H1 (cell line): ENCODE measurements at regions not wholly inside any gene's neighbourhood (a gene's known extent, or its start where the extent isn't known, plus 50 kb on each side); places are given as distances from the start of the nearest gene placed in this dataset.

Experiments used
- CTCF ChIA-PET: fragments of 300-600 bp; sonication (Branson Sonifier 250); formaldehyde crosslinking; loops from one replicate; lab custom pipeline; 2021; ENCODE audit not compliant: partially characterized antibody; lab: Charles Lee
- POLR2A ChIA-PET: fragments of 300-600 bp; sonication (Branson Sonifier 250); formaldehyde crosslinking; loops from one replicate; lab custom pipeline; 2021; ENCODE audit warnings: inconsistent platforms; ENCODE audit not compliant: partially characterized antibody; lab: Charles Lee
- DNase-seq, 2 experiments: peaks; one replicate each; pipeline versions ENCODE4 v3.0.0 to v3.0.0-alpha.2; 2010 to 2022; ENCODE audit warnings: low spot score in 2 of 2, low read depth in 1 of 2, mixed read lengths in 1 of 2
- FAIRE-seq: peaks from 2 replicates; lab custom pipeline; 2011; peaks lifted over from hg19 to GRCh38; lab: Jason Lieb, UNC
- H2AFZ ChIP-seq: 2 replicates; pipeline ENCODE4 v1.8.1; 2012; ENCODE audit warnings: low read length, inconsistent platforms
- H2AK5ac ChIP-seq: 2 replicates; pipeline ENCODE4 v1.6.1; 2013; ENCODE audit warnings: low read depth, low read length
- H2BK120ac ChIP-seq: replicated peaks from 2 replicates; pipeline ENCODE3; 2013; ENCODE audit warnings: low read depth, low read length, inconsistent platforms
- H2BK12ac ChIP-seq: 2 replicates; pipeline ENCODE4 v1.6.1; 2013; ENCODE audit warnings: low read depth, low read length
- H2BK15ac ChIP-seq: 2 replicates; pipeline ENCODE4 v1.6.1; 2013; ENCODE audit warnings: low read length
- H2BK20ac ChIP-seq: 2 replicates; pipeline ENCODE4 v1.6.1; 2013; ENCODE audit warnings: low read length
- H2BK5ac ChIP-seq: 2 replicates; pipeline ENCODE4 v1.6.1; 2013; ENCODE audit warnings: low read depth, low read length
- H3K14ac ChIP-seq: 2 replicates; pipeline ENCODE4 v1.6.1; 2013; ENCODE audit warnings: inconsistent platforms; ENCODE audit not compliant: insufficient read length
- H3K18ac ChIP-seq: 2 replicates; pipeline ENCODE4 v1.6.1; 2013; ENCODE audit warnings: low read length; ENCODE audit errors: extremely low read depth
- H3K23ac ChIP-seq: 2 replicates; pipeline ENCODE4 v1.6.1; 2013; ENCODE audit warnings: inconsistent platforms; ENCODE audit not compliant: insufficient read length
- H3K23me2 ChIP-seq: 2 replicates; pipeline ENCODE4 v1.6.1; 2013; ENCODE audit warnings: low read depth, low read length
- H3K27ac ChIP-seq: 2 replicates; pipeline ENCODE4 v1.6.1; 2011; ENCODE audit warnings: low read depth, low read length, inconsistent platforms
- H3K27me3 ChIP-seq, 4 experiments: replicated peaks in 1 of 4; 1 replicate in 1 of 4; 2 replicates in 3 of 4; pipeline versions ENCODE4 v1.6.1 to v1.8.1; 2011 to 2013; ENCODE audit warnings: low read length in 3 of 4, mild to moderate bottlenecking in 3 of 4, inconsistent platforms in 2 of 4, mixed read lengths in 2 of 4, moderate library complexity in 1 of 4; ENCODE audit not compliant: control insufficient read depth in 3 of 4, insufficient read depth in 3 of 4; ENCODE audit errors: extremely low read depth in 1 of 4
- H3K36me3 ChIP-seq, 4 experiments: 2 replicates each; pipeline versions ENCODE4 v1.6.1 to v1.8.1; 2011 to 2013; ENCODE audit warnings: mild to moderate bottlenecking in 4 of 4, low read length in 3 of 4, moderate library complexity in 2 of 4, control low read depth in 1 of 4, inconsistent platforms in 1 of 4; ENCODE audit not compliant: insufficient read depth in 4 of 4, control insufficient read depth in 2 of 4
- H3K4ac ChIP-seq: replicated peaks from 2 replicates; pipeline ENCODE3; 2013; ENCODE audit warnings: low read length, low read depth, mixed read lengths, inconsistent platforms; ENCODE audit not compliant: insufficient read length
- H3K4me1 ChIP-seq, 4 experiments: replicated peaks in 1 of 4; 1 replicate in 1 of 4; 2 replicates in 3 of 4; pipeline versions ENCODE4 v1.6.1 to v1.8.1; 2011 to 2013; ENCODE audit warnings: low read length in 3 of 4, inconsistent platforms in 2 of 4, mixed read lengths in 1 of 4; ENCODE audit not compliant: insufficient read depth in 4 of 4, control insufficient read depth in 3 of 4
- H3K4me2 ChIP-seq, 2 experiments: 2 replicates each; pipeline versions ENCODE4 v1.6.1 to v1.8.1; 2011 to 2013; ENCODE audit warnings: low read depth in 2 of 2, low read length in 2 of 2, control low read depth in 1 of 2, inconsistent platforms in 1 of 2, mild to moderate bottlenecking in 1 of 2; ENCODE audit not compliant: insufficient read depth in 1 of 2
- H3K4me3 ChIP-seq, 4 experiments: fragments of 200-600, 300-600 bp in 1 of 4; sonication (generic), shearing (Covaris generic), sonication (Bioruptor Twin) in 1 of 4; 2 replicates each; pipeline versions ENCODE4 v1.5.1 to v1.8.1; 2011 to 2016; ENCODE audit warnings: low read length in 4 of 4, low read depth in 3 of 4, control low read depth in 2 of 4, inconsistent platforms in 2 of 4, mild to moderate bottlenecking in 2 of 4, mixed read lengths in 1 of 4, moderate library complexity in 1 of 4; ENCODE audit not compliant: insufficient read depth in 2 of 4; ENCODE audit errors: extremely low read depth in 1 of 4
- H3K56ac ChIP-seq: replicated peaks from 2 replicates; pipeline ENCODE3; 2013; ENCODE audit warnings: low read depth, mild to moderate bottlenecking, mixed read lengths, low read length, inconsistent platforms; ENCODE audit not compliant: insufficient read length
- H3K79me1 ChIP-seq: 2 replicates; pipeline ENCODE4 v1.6.1; 2013; ENCODE audit warnings: low read depth, low read length, control low read depth
- H3K79me2 ChIP-seq, 2 experiments: 2 replicates each; pipeline versions ENCODE4 v1.6.1 to v1.8.1; 2012 to 2013; ENCODE audit warnings: low read length in 2 of 2, mild to moderate bottlenecking in 2 of 2, inconsistent platforms in 1 of 2; ENCODE audit not compliant: insufficient read depth in 2 of 2, control insufficient read depth in 1 of 2
- H3K9ac ChIP-seq, 4 experiments: replicated peaks in 1 of 4; 1 replicate in 1 of 4; 2 replicates in 3 of 4; pipeline versions ENCODE4 v1.6.1 to v1.8.1; 2011 to 2013; ENCODE audit warnings: low read depth in 3 of 4, low read length in 3 of 4, control low read depth in 2 of 4, mild to moderate bottlenecking in 2 of 4, moderate library complexity in 2 of 4, inconsistent platforms in 1 of 4; ENCODE audit errors: extremely low read depth in 1 of 4
- H3K9me3 ChIP-seq, 2 experiments: 2 replicates each; pipeline versions ENCODE4 v1.6.1 to v1.8.1; 2012 to 2013; ENCODE audit warnings: mild to moderate bottlenecking in 2 of 2, moderate library complexity in 2 of 2, control low read depth in 1 of 2, inconsistent platforms in 1 of 2, low read depth in 1 of 2, low read length in 1 of 2, mixed read lengths in 1 of 2; ENCODE audit not compliant: insufficient read depth in 2 of 2
- H4K20me1 ChIP-seq, 2 experiments: replicated peaks in 1 of 2; 2 replicates each; pipeline versions ENCODE3 to v1.8.1; 2011 to 2013; ENCODE audit warnings: inconsistent platforms in 2 of 2, low read length in 2 of 2, mild to moderate bottlenecking in 1 of 2; ENCODE audit not compliant: insufficient read depth in 2 of 2, control insufficient read depth in 1 of 2
- H4K5ac ChIP-seq: 2 replicates; pipeline ENCODE4 v1.6.1; 2013; ENCODE audit warnings: low read length, low read depth, mixed read lengths, inconsistent platforms; ENCODE audit not compliant: insufficient read length
- H4K8ac ChIP-seq: 2 replicates; pipeline ENCODE4 v1.8.0; 2013; ENCODE audit warnings: mild to moderate bottlenecking, moderate library complexity, low read length, inconsistent platforms; ENCODE audit not compliant: insufficient read depth; ENCODE audit errors: extremely low read depth
- H4K91ac ChIP-seq: replicated peaks from 2 replicates; pipeline ENCODE3; 2013; ENCODE audit warnings: low read length, mixed read lengths, inconsistent platforms; ENCODE audit not compliant: insufficient read length
- CBX5 ChIP-seq: fragments of 300-800, 300-1000 bp; sonication (generic); IDR thresholded peaks from 2 replicates; pipeline ENCODE4 v1.7.1; 2016; ENCODE audit warnings: antibody characterized with exemption, low read length, low read depth
- PHF8 ChIP-seq: fragments of 200-600 bp; sonication (generic); conservative IDR thresholded peaks from 2 replicates; pipeline ENCODE4 v1.7.1; 2012; ENCODE audit warnings: low read depth, mild to moderate bottlenecking, inconsistent platforms, low read length, moderate library complexity
- POLR2A ChIP-seq, 2 experiments: IDR thresholded peaks; 1 replicate in 1 of 2; 2 replicates in 1 of 2; pipeline ENCODE4 v1.6.1; 2011; ENCODE audit warnings: low read depth in 2 of 2, low read length in 2 of 2, mild to moderate bottlenecking in 2 of 2; ENCODE audit errors: control extremely low read depth in 1 of 2
- POLR2AphosphoS5 ChIP-seq: IDR thresholded peaks from 2 replicates; pipeline ENCODE4 v1.6.1; 2011; ENCODE audit warnings: low read depth, low read length
- POU5F1 ChIP-seq: IDR thresholded peaks from 2 replicates; pipeline ENCODE4 v1.6.1; 2011; ENCODE audit warnings: low read depth, mild to moderate bottlenecking, low read length, moderate library complexity
- RAD21 ChIP-seq, 2 experiments: IDR thresholded peaks in 1 of 2; conservative IDR thresholded peaks in 1 of 2; 2 replicates each; pipeline ENCODE4 v1.6.1; 2011; ENCODE audit warnings: low read depth in 2 of 2, low read length in 2 of 2, improper control_type of control experiment in 1 of 2, inconsistent platforms in 1 of 2, mild to moderate bottlenecking in 1 of 2, moderate library complexity in 1 of 2
- SRF ChIP-seq: IDR thresholded peaks from 2 replicates; pipeline ENCODE4 v1.6.1; 2011; ENCODE audit warnings: mild to moderate bottlenecking, low read depth, low read length, moderate library complexity
- WGBS, 2 experiments: shearing (Covaris generic) in 1 of 2; methylation state at CpG; one replicate each; pipeline versions ENCODE4 v1.1.6 to v1.1.7; 2013 to 2015; ENCODE audit warnings: low lambda C conversion rate in 2 of 2, mixed read lengths in 2 of 2, inconsistent platforms in 1 of 2, low coverage in 1 of 2, missing lambda C conversion rate in 1 of 2; ENCODE audit not compliant: insufficient replicate concordance in 2 of 2, insufficient coverage in 1 of 2, insufficient read length in 1 of 2; ENCODE audit errors: extremely low coverage in 1 of 2, missing lambda C conversion rate in 1 of 2; 5-methylcytosine and 5-hydroxymethylcytosine counted together
- TF ChIP-seq, protein P1 (sequence below): IDR thresholded peaks from 2 replicates; pipeline ENCODE4 v1.6.1; 2012; ENCODE audit warnings: low read length, inconsistent platforms
- TF ChIP-seq, protein P2 (sequence below), 3 experiments: IDR thresholded peaks; 1 replicate in 2 of 3; 2 replicates in 1 of 3; pipeline versions ENCODE4 v1.5.1 to v1.6.1; 2011; ENCODE audit warnings: low read length in 3 of 3, mild to moderate bottlenecking in 3 of 3, inconsistent platforms in 2 of 3, low read depth in 1 of 3, moderate library complexity in 1 of 3; ENCODE audit not compliant: insufficient read depth in 1 of 3; ENCODE audit errors: control extremely low read depth in 1 of 3
- TF ChIP-seq, protein P3 (sequence below): IDR thresholded peaks from 2 replicates; pipeline ENCODE4 v1.6.1; 2011; ENCODE audit warnings: low read depth, mild to moderate bottlenecking, low read length; ENCODE audit not compliant: insufficient read depth

DNA sequence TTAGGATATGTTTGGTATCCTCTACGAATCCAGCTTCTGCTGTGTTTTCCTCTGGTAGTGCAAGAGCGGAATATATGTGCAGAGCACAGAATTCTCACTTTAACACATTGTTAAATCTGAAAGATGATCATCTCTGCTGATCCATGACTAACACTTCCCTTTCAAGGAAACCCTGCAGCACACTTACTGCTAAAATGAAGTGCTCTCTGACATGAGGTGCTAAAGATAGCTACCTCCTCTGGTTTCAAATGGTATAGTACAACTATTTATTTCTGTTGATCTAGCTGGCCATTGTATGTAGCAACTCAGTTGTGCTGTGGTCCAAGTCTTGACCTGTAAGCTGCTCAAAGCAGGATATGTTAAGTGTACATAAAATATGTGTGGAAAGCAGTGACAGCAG, 162.4 kb upstream of the FMR1 start:
- Histone ChIP-seq H2BK5ac (no peak overlapping the region), H2BK120ac (no peak overlapping the region), H4K5ac (no peak overlapping the region), H2BK12ac (no peak overlapping the region), H3K4me3 (no peak overlapping the region), H3K18ac (no peak overlapping the region), H2BK20ac (no peak overlapping the region), H4K8ac (no peak overlapping the region), H3K23ac (no peak overlapping the region), H3K79me1 (no peaks in the 10 kb centered on the region), H2AK5ac (no peak overlapping the region), H3K14ac (no peak overlapping the region), H3K79me2 (no peaks in the 10 kb centered on the region), H3K27ac (no peak overlapping the region), H3K4me1 (no peaks in the 10 kb centered on the region), H3K4ac (no peak overlapping the region), H3K56ac (no peak overlapping the region), H4K20me1 (no peaks in the 10 kb centered on the region), H3K9me3 (no peaks in the 10 kb centered on the region), H3K27me3 (no peaks in the 10 kb centered on the region), H3K36me3 (no peaks in the 10 kb centered on the region), H2BK15ac (no peak overlapping the region), H3K23me2 (no peaks in the 10 kb centered on the region), H2AFZ (no peak overlapping the region), H3K4me2 (no peak overlapping the region), H3K9ac (no peak overlapping the region), H4K91ac (no peak overlapping the region)
- DNase-seq = no peak
- no peak for FAIRE-seq
- CTCF ChIA-PET = no interaction called here
- POLR2A ChIA-PET = no interaction called here
- 83% methylated on average over 2 of the region's 2 CpGs; no CpG with 5 or more reads in 1 of the 2 experiments for WGBS, 2 experiments
- TF ChIP-seq RAD21 (IDR thresholded peaks at IDR 0.05 in 1 of 2, conservative IDR thresholded peaks at IDR 0.05 in 1 of 2; ENCODE audit: low read depth in 2 of 2, low read length in 2 of 2) (no peak), SRF (no peak), PHF8 (no peak), POLR2AphosphoS5 (no peak), POLR2A (IDR thresholded peaks at IDR 0.05; ENCODE audit: control extremely low read depth in 1 of 2, low read depth in 2 of 2, low read length in 2 of 2) (no peak), POU5F1 (no peak), CBX5 (no peak)
- TF ChIP-seq, protein P1, sequence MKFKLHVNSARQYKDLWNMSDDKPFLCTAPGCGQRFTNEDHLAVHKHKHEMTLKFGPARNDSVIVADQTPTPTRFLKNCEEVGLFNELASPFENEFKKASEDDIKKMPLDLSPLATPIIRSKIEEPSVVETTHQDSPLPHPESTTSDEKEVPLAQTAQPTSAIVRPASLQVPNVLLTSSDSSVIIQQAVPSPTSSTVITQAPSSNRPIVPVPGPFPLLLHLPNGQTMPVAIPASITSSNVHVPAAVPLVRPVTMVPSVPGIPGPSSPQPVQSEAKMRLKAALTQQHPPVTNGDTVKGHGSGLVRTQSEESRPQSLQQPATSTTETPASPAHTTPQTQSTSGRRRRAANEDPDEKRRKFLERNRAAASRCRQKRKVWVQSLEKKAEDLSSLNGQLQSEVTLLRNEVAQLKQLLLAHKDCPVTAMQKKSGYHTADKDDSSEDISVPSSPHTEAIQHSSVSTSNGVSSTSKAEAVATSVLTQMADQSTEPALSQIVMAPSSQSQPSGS = no peak
- TF ChIP-seq, protein P2, sequence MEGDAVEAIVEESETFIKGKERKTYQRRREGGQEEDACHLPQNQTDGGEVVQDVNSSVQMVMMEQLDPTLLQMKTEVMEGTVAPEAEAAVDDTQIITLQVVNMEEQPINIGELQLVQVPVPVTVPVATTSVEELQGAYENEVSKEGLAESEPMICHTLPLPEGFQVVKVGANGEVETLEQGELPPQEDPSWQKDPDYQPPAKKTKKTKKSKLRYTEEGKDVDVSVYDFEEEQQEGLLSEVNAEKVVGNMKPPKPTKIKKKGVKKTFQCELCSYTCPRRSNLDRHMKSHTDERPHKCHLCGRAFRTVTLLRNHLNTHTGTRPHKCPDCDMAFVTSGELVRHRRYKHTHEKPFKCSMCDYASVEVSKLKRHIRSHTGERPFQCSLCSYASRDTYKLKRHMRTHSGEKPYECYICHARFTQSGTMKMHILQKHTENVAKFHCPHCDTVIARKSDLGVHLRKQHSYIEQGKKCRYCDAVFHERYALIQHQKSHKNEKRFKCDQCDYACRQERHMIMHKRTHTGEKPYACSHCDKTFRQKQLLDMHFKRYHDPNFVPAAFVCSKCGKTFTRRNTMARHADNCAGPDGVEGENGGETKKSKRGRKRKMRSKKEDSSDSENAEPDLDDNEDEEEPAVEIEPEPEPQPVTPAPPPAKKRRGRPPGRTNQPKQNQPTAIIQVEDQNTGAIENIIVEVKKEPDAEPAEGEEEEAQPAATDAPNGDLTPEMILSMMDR (IDR thresholded peaks at IDR 0.05; ENCODE audit: control extremely low read depth in 1 of 3, insufficient read depth in 1 of 3, low read depth in 1 of 3, low read length in 3 of 3) = no peak
- TF ChIP-seq, protein P3, sequence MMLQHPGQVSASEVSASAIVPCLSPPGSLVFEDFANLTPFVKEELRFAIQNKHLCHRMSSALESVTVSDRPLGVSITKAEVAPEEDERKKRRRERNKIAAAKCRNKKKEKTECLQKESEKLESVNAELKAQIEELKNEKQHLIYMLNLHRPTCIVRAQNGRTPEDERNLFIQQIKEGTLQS = no peak
